Head of caudate nucleus (tissue), 42 donors: ENCODE measurements at regions not wholly inside any gene's neighbourhood (a gene's known extent, or its start where the extent isn't known, plus 50 kb on each side); places are given as distances from the start of the nearest gene placed in this dataset.

Source experiments
- DNase-seq, 42 donors: peaks; one replicate each; pipeline versions ENCODE4 v3.0.0 to v3.0.0-alpha.2; 2020 to 2021; ENCODE audit warnings: mixed read lengths in 7 of 42
- intact Hi-C: fragments of 100-400 bp; cut with DNase I; formaldehyde crosslinking; loops from one replicate; pipeline ENCODE4 v1.15.0; 2022

DNA sequence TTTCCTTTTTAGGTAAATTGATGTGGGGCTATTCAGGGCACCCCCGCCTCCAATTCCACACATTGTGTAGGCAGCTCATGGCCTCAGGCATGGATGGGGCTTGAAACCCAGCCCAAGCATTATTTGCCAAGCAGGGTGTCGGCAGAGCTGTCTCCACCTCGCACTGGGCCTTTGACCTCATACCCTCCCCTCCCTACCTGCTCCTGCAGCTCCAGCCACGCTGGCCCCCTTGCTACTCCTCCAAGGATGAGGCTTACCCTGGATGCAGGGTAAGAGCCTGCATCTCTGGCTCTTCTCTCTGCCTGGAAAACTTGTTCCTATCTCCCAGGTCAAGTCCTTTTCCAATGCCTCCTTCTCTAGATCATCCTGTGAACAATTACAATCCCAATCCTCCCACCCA, 232.6 kb downstream of the SOD2 start:
- no peak for DNase-seq
- intact Hi-C loops = no loop called here

DNA sequence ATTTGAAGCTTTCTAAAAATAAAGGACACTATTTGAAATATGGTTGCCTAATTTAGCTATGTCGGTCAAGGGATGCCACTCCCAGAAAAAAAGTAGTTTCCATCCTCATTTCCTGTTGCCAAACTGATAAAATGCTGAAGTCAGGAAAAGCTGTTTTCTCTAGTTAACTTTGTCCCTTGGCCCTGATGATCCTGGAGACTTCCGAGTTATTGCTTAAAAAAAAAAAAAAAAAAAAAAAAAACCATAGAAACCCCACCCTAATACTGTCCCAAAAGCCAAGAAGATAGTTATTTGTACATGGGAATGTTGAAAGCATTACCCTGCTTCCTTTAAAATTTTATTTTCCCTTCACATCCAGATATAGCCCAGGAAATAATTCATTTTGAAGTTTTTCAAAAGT, 236.7 kb downstream of the SOD2 start:
- intact Hi-C loops = no loop called here

DNA sequence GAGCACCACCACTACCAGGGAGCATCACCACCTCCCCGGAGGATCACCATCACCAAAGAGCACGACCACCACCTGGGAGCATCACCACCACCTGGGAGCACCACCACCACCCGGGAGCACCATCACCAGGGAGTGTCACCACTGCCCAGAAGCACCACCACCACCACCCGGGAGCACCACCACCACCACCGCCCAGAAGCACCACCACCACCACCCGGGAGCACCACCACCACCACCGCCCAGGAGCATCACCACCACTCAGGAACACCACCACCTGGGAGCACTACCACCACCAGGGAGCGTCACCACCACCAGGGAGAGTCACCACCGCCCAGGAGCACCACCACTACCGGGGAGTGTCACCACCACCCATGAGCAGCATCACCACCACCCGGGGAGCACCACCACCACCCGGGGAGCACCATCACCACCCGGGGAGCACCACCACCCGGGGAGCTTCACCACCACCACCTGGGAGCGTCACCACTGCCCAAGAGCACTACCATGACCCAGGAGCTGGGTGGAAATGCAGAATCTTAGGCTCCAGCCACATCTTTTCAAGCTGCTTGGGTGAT, 237.3 kb downstream of the SOD2 start:
- intact Hi-C loops = no loop called here
- DNase-seq = no peak

More for the DNA sequence above, 236.7 kb downstream of the SOD2 start:
- no peak for DNase-seq

DNA sequence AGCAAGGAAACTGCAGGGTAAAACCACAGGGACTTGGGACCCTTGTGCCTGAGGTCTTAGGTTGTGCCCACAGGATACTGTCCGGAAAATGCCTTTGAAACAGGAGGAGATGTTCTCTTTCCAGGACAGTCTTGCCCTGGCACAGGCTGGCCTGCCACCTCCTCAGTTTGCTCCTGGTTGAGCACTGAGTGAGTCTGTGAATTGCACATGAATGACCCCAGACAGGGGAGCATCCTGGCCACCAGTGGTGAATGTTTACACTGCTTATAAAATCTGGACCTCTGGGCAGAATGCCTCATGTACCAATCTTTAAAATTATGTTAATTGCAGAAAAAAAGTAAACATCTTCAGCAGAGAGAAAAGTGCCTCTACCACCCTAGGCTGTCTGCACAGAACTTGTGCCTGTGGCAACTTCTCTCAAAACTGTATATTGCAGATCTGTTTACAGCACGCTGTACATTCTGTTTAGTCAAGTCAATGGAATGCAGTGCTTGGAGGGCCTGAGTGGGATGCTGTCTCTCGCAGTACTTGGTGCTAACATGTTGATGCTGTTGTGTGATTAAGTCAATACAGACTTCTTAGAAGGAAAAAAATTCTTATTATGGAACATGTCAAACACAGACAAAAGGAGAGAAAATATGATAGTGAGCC, 242.1 kb downstream of the SOD2 start:
- intact Hi-C loops = no loop called here
- no peak for DNase-seq

DNA sequence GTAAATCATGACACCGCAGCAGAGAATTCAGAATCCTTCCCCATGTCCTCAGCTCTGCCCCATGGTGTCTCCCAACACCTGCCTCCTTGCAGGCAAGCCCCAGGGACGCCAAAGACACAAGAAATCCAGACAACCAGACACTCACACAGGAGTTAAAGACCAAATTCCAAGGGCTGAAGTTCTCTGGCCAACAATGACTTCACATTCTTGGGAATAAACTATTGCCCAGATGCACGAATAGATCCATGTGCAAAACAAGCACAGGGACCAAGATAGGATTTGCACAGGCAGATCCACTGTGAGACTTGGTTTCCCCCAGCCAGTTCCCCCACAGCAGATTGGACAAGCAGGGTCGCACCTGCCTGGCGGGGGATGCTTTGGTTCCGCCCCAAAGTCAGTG, 246.7 kb downstream of the SOD2 start:
- intact Hi-C loops = no loop called here
- DNase-seq = no peak

DNA sequence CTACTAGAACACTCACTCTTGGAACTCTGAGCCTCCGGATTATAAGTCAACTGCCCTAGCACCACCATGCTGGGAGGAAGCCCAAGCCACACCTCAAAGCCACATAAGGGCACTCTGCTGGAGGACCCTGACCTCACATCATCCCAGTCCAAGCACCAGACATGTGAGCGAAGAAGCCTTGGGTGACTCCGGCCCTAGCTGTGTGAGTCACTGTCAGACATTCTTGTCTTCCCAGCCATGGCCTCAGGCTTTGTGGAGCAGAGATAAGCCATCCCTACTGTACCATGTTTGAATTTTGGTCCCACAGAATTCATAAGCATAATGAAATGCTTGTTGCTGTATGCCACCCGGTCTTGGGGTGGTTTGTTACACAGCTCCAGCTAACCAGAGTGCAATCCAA, 247.7 kb downstream of the SOD2 start:
- intact Hi-C loops = no loop called here
- no peak for DNase-seq

DNA sequence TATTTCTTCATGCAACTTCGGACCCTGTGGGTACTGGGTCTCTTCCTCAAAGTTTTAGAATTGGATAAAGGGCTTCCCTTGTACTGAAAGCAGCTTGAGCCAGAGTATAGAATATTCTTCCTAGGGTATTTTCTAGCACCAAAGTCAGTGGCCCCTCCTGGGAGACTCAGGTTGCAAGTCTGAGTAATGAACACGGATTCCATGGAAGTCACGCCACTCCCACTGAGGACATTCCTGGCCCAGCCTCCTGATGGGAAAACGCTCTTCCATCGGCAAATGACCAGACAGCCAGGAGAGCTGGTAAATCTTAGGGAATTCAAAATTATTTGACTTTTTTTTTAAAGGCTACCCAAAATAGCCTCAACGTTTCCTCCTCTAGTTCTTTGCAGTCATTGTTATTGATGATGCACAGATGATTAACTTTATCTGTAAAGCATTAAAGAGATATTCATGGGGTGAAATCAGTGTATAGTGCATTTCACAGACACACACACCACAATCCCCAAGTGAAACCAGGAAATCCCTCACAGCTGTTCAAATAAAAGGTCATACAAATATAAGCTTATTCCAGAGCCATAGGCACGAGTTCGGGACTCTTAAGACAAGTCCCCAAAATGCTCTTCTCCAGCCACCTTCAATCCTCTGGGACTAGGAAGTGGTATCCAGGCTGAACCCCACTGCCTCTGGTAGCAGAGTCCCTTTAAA, 248.8 kb downstream of the SOD2 start:
- no peak for DNase-seq
- intact Hi-C loops = no loop called here

DNA sequence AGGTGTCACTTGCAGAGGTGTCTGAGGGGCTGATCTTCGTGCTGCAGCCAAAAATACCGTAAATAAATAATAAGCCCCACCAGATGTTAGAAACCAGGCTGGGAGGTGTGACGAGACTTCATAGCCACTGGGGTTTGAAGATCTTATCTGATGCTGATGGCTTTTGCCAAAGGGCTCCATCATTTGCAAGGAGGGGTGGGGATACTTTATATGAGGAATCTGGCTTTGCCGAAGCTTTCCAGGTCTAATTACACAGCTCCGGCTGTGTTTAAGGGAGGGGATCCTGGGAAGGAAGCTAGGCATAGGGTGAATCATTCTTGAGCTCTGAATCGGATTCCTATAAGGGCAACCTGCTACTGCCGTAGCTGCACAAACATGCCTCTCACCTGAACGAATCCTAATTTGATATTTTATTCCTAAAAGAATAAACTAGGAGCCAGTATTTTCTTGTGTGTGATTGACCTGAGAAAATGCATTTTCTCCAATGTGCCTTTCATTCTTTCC, 249.6 kb downstream of the SOD2 start:
- intact Hi-C loops = no loop called here
- DNase-seq = no peak

DNA sequence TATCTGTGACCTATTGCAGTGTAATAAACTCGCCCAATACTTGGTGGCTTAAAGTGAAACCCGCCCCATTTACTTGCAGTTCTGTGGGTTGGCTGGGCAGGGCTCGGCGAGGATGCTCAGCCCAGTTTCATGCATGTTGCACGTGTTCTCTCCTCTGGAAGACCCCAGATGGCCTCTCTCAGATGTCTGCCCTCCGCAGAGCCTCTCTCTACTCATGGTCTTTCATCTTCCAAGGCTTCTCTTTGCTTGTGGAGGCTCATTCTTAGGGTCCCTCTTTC, 251.4 kb downstream of the SOD2 start:
- intact Hi-C loops = no loop called here

DNA sequence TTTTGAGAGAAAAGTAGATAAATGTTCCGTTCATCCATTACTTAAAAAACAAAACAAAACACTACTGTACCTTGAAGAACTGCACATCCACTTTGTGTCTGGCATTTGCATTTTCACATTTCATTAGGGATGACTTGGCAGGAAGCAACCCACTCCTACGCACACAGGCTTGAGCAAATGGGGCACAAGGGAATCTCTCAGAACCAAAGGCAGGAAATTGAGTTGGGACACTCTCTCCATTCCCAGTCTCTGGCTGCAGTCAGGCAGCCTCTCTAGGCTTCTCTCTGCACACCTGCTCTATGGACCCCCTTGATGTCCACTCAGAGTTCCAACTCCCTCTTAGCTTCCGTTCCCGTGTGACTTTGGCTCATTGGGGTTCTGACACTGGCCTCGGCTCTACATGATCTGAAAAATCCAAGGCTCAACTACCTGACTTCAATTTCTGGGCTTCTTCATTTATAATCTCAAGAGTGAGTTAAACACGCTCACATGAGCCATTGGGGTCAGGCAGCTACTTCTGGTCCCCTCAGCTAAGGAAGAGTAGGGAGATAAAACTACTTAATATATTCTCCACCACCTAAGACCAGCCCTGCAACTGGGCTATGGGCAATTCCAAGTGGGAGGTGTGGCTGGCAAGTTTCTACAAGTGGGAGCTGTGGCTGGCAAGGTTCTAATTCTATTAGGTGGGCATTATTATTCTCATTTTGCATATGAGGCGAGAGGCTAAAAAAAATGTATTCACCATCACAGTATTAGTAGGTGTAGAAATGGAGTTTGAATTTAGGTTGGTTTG, 251.9 kb downstream of the SOD2 start:
- DNase-seq = no peak
- intact Hi-C loops = no loop called here

More for the DNA sequence above, 251.4 kb downstream of the SOD2 start:
- DNase-seq = no peak

DNA sequence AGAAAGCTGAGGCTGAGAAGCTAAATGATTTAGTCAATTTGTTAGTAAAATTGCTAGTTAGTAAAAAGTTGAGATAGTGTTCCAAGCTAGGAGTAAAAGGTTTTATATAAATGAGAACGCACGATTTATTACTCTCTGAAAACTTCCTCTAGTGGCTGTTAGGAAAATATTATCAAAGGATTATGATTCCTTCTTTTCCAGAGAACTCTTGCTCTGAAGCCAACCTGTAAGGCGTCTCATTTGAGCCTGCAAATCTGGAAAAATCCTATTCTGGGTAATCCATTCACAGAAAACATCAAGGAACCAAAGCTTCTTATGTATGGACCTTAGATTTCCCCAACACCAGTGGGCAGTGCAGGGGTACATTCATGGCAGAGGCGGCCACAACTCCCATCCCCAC, 252.7 kb downstream of the SOD2 start:
- no peak for DNase-seq
- intact Hi-C loops = no loop called here

DNA sequence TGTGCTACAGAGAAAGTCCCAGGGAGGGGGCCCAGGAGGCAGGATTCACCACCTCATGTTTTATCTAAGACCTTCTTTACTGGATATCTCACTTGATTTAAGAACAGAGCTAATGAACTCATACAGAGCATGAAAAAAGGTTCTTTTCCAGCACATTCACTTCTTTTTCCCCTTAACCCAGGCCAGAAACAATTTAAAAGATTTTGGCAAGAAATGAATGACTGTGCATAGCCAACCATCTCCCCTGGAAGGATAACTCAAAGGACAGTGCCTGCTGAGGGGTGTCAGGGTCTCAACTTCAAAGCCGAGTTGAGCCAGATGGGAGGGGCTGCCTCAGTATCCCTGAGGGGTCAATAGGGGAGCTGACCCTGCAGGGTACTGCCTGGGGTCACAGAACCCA, 253.4 kb downstream of the SOD2 start:
- DNase-seq = no peak
- intact Hi-C loops = no loop called here

DNA sequence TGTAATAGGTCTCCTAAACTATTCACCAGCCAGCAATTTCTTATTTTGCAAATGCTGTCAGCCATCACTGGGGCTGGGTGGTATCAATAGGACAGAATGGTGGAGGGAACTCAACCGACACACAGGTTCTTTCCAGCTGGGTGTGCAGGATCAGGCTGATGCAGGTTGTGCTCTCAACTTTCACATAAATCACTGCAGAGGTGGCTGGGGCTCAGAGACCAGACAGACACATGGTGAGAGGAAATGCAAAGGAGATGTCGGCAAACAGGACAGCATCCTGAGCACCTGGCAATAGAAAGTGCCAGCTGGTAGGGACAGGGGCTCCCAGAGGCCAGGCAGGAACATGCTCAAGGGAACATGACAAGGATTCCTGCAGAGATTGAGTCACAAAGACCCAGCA, 254.9 kb downstream of the SOD2 start:
- intact Hi-C loops = no loop called here

DNA sequence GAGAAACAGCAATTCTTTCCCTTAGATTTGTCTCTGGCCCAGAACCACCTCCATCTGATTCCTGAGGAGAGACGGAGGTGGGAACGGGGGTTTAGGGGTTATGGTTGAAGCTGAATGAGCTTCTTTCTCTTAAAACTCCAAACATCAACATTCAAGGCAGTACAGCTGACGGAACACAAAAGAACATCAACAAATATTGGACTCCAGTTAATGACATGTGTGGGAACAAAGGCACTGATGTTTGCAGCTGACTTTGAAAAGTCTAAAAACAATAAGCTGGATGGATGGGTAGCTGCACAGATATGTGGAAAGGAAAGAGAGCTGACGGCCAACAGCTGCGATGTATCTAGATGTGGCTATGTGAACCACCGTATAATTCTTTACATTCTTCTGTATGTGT, 256.5 kb downstream of the SOD2 start:
- intact Hi-C loops = no loop called here
- peak in 1 of 42 donors; percentile 25 for DNase-seq

More for the DNA sequence above, 254.9 kb downstream of the SOD2 start:
- DNase-seq = no peak

DNA sequence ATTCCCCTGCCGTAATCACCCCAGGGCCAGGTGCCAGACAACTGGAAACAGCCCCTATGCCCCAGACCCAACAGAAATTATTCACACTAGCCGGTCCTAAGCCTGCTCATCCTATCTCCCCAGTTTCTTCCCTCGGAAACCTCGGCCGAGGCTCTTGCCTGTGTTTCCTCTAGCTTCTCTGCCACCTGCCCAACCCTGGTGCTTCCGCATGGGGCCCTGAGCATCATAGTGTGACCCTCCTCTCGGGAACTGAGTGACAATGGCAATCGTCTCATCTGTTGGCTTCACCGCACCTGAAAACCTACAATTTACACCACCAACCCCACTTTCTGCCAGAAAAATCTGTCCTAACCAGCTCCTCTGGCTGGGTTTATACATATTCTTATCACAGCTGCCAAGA, 257.3 kb downstream of the SOD2 start:
- DNase-seq = no peak

DNA sequence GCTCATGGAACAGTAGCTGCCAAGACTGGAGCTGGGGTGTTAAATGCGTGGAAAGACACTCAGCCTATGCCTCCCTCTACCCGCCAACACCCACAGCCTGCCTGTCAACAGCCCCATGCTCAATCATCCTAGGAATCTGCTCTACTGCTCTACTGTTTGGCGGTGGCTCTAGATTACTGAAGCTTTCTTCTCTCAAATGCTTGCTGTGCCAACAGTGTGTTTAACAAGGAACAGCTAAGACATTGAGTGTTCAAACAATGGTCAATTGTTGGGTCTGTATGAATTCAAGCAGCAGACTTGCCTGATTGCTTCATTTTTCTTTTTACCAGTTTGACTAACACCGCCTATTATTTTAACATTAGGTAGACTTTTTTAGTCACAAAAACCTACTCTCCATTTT, 258.6 kb downstream of the SOD2 start:
- peak in 1 of 42 donors; percentile 18 for DNase-seq
- intact Hi-C loops = no loop called here

More for the DNA sequence above, 257.3 kb downstream of the SOD2 start:
- intact Hi-C loops = no loop called here

DNA sequence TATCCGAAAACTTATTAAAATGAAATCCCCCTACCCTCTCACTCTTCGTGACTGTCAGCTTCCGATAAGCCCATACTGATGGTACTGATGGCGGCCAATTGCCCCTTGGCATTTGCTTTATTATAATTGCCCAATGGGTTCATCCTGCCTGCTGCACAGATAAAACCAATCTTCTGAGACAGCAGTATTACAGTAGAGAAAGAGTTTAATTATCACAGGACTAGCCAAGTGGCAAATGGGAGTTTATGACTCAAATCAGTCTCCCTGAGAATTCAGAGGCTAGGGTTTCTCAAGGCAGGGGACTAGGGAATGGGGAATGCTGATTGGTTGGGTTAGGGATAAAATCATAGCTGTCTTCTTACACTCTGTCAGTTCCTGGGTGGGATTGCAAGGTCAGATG, 259.5 kb downstream of the SOD2 start:
- intact Hi-C loops = no loop called here
- no peak for DNase-seq

DNA sequence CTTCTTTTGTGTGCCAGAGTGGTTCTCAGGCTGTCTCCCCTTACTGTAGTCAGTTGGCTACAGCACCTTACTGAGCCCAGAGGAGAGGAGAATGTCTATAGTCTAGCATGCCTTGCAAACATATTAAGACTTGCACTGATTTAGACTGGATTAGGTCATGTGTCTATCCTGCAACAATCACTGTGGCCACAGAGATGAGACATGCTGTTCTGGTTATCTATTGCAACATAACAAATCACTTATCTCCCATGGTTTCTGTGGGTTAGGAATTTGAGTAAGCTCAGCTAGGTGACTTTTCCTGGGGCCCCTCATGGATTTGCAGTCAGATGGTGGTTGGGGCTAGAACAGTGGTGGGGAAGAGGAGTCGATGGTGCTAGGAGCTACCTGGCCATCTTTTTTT, 261.3 kb downstream of the SOD2 start:
- intact Hi-C loops = no loop called here
- DNase-seq = no peak

DNA sequence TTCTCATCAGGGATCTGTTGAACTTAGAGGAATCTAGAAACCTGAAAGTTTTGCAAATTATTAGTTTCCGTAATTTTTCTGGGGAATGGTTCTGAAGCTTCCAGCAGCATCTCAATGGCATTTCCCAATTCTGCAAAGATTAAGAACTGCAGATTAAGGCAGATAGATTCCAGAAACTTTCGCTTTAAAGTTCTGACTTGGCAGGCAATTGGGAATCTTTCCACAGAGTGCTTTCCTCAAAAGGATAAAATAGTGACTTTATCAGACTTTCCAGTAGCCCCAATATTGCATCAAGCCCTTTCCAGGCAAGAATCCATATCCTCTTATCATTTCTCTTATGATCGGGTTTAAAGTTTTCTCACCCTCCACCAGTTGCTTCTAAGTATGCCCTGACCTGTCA, 261.1 kb downstream of the FNDC1 start:
- DNase-seq = no peak
- intact Hi-C loops = no loop called here

DNA sequence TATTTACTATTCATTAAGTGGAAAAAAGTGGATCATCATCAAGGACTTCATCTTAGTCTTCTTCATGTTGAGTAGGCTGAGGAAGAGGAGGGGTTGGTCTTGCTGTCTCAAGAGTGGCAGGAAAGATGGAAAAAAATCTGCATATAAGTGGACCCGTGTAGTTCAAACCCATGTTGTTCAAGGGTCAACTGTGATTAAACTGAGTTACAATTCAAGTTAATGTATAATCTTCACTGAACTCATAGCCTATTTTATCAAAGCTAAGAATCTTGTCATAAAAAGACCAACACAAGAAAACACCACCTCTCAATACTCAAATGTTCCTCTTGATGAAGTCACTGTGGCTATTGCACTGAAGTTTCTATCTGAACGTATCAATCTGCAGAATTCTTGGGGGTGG, 260.2 kb downstream of the FNDC1 start:
- intact Hi-C loops = no loop called here
- DNase-seq = no peak
